ENCODE measurements at regions not wholly inside any gene's neighbourhood (a gene's known extent, or its start where the extent isn't known, plus 50 kb on each side); places are given as distances from the start of the nearest gene placed in this dataset.
A peak's percentile ranks its signal among the peaks of the same experiment; 100 is the strongest.

- H4K20me1 ChIP-seq (ENCODE audit: insufficient read depth, low read length): no peaks in the 10 kb centered on the region
- H3K27me3 Mint-ChIP-seq (ENCODE audit: low read depth, unreplicated experiment): no peaks in the 10 kb centered on the region
- H3K27me3 ChIP-seq (ENCODE audit: insufficient read depth, low read length): no peaks in the 10 kb centered on the region
- no peak overlapping the region for H2AFZ ChIP-seq (ENCODE audit: low read depth, low read length)
- no peak for FAIRE-seq
- H3K36me3 Mint-ChIP-seq (ENCODE audit: low read depth, unreplicated experiment): no peaks in the 10 kb centered on the region
- H3K4me3 Mint-ChIP-seq (ENCODE audit: unreplicated experiment): no peak overlapping the region
- no peak overlapping the region for H3K4me2 ChIP-seq (ENCODE audit: low read length)
- H3K4me1 ChIP-seq (ENCODE audit: insufficient read depth, low read length): peaks cover 2% of the 10 kb centered on the region
- no peaks in the 10 kb centered on the region for H3K36me3 ChIP-seq (ENCODE audit: insufficient read depth, low read length)
- H3K9me3 ChIP-seq (ENCODE audit: insufficient read depth, low read depth, low read length): no peaks in the 10 kb centered on the region
- H3K27ac ChIP-seq (ENCODE audit: low read depth, low read length): no peak overlapping the region
- no peak for DNase-seq (ENCODE audit: low read depth)
- TF ChIP-seq EZH2 (IDR thresholded peaks at IDR 0.05; ENCODE audit: insufficient read depth, low read length): no peak
- no peak overlapping the region for H3K4me3 ChIP-seq (ENCODE audit: insufficient read depth, low read depth, low read length)
- H3K4me1 Mint-ChIP-seq (ENCODE audit: low read depth, unreplicated experiment): peaks cover 4% of the 10 kb centered on the region
- H3K9ac ChIP-seq (ENCODE audit: low read length): no peak overlapping the region
- no peak overlapping the region for H3K27ac Mint-ChIP-seq (ENCODE audit: unreplicated experiment)
- no peaks in the 10 kb centered on the region for H3K79me2 ChIP-seq (ENCODE audit: insufficient read depth, low read length)
- H3K9me3 Mint-ChIP-seq (ENCODE audit: unreplicated experiment): no peaks in the 10 kb centered on the region
Measured at GRCh38 chr4:166290426-166290825, 417.4 kb downstream of the TLL1 start.

- H4K20me1 ChIP-seq (ENCODE audit: insufficient read depth, low read length): no peaks in the 10 kb centered on the region
- H3K79me2 ChIP-seq (ENCODE audit: insufficient read depth, low read length): no peaks in the 10 kb centered on the region
- FAIRE-seq: no peak
- peak; percentile 46 for DNase-seq (ENCODE audit: low read depth)
- TF ChIP-seq CTCF (IDR thresholded peaks at IDR 0.05; ENCODE audit: insufficient read depth, low read depth, low read length) (no peak), EZH2 (IDR thresholded peaks at IDR 0.05; ENCODE audit: insufficient read depth, low read length) (no peak)
- Mint-ChIP-seq H3K36me3 (ENCODE audit: low read depth, unreplicated experiment) (no peaks in the 10 kb centered on the region), H3K4me1 (ENCODE audit: low read depth, unreplicated experiment) (peaks cover 4% of the 10 kb centered on the region), H3K27me3 (ENCODE audit: low read depth, unreplicated experiment) (no peaks in the 10 kb centered on the region), H3K9me3 (ENCODE audit: unreplicated experiment) (no peaks in the 10 kb centered on the region), H3K27ac (ENCODE audit: unreplicated experiment) (no peak overlapping the region), H3K4me3 (ENCODE audit: unreplicated experiment) (no peak overlapping the region)
- no peak overlapping the region for H2AFZ ChIP-seq (ENCODE audit: low read depth, low read length)
- no peaks in the 10 kb centered on the region for H3K27me3 ChIP-seq (ENCODE audit: insufficient read depth, low read length)
- no peak overlapping the region for H3K4me2 ChIP-seq (ENCODE audit: low read length)
- no peak overlapping the region for H3K4me3 ChIP-seq (ENCODE audit: insufficient read depth, low read depth, low read length)
- H3K4me1 ChIP-seq (ENCODE audit: insufficient read depth, low read length): peaks cover 2% of the 10 kb centered on the region
- no peaks in the 10 kb centered on the region for H3K36me3 ChIP-seq (ENCODE audit: insufficient read depth, low read length)
- no peak overlapping the region for H3K27ac ChIP-seq (ENCODE audit: low read depth, low read length)
- H3K9ac ChIP-seq (ENCODE audit: low read length): no peak overlapping the region
- no peaks in the 10 kb centered on the region for H3K9me3 ChIP-seq (ENCODE audit: insufficient read depth, low read depth, low read length)
Measured at GRCh38 chr4:166293556-166293955, 420.5 kb downstream of the TLL1 start.

GRCh38 chr4:166301266-166301665 is 428.2 kb downstream of the TLL1 start:
- H3K27ac Mint-ChIP-seq (ENCODE audit: unreplicated experiment): peak overlapping the region; percentile 80
- peaks cover 3% of the 10 kb centered on the region for H3K9me3 Mint-ChIP-seq (ENCODE audit: unreplicated experiment)
- H3K36me3 ChIP-seq (ENCODE audit: insufficient read depth, low read length): no peaks in the 10 kb centered on the region
- no peaks in the 10 kb centered on the region for H3K9me3 ChIP-seq (ENCODE audit: insufficient read depth, low read depth, low read length)
- no peaks in the 10 kb centered on the region for H3K36me3 Mint-ChIP-seq (ENCODE audit: low read depth, unreplicated experiment)
- FAIRE-seq (no peak), DNase-seq (ENCODE audit: low read depth) (peak; percentile 84)
- no peaks in the 10 kb centered on the region for H3K4me1 ChIP-seq (ENCODE audit: insufficient read depth, low read length)
- H3K9ac ChIP-seq (ENCODE audit: low read length): no peak overlapping the region
- no peaks in the 10 kb centered on the region for H4K20me1 ChIP-seq (ENCODE audit: insufficient read depth, low read length)
- no peak for TF ChIP-seq CTCF (IDR thresholded peaks at IDR 0.05; ENCODE audit: insufficient read depth, low read depth, low read length)
- TF ChIP-seq EZH2 (IDR thresholded peaks at IDR 0.05; ENCODE audit: insufficient read depth, low read length): no peak
- H3K27ac ChIP-seq (ENCODE audit: low read depth, low read length): peak overlapping the region; percentile 9
- H3K4me3 Mint-ChIP-seq (ENCODE audit: unreplicated experiment): no peak overlapping the region
- peaks cover 15% of the 10 kb centered on the region for H3K4me1 Mint-ChIP-seq (ENCODE audit: low read depth, unreplicated experiment)
- H3K27me3 ChIP-seq (ENCODE audit: insufficient read depth, low read length): no peaks in the 10 kb centered on the region
- H3K79me2 ChIP-seq (ENCODE audit: insufficient read depth, low read length): no peaks in the 10 kb centered on the region
- peak overlapping the region; percentile 51 for H3K4me2 ChIP-seq (ENCODE audit: low read length)
- H2AFZ ChIP-seq (ENCODE audit: low read depth, low read length): no peak overlapping the region
- H3K27me3 Mint-ChIP-seq (ENCODE audit: low read depth, unreplicated experiment): no peaks in the 10 kb centered on the region
- H3K4me3 ChIP-seq (ENCODE audit: insufficient read depth, low read depth, low read length): no peak overlapping the region

All from astrocyte (in vitro differentiated cells and primary cell).